ENCODE measurements at regions not wholly inside any gene's neighbourhood (a gene's known extent, or its start where the extent isn't known, plus 50 kb on each side); places are given as distances from the start of the nearest gene placed in this dataset.
A peak's percentile ranks its signal among the peaks of the same experiment; 100 is the strongest.

- TF ChIP-seq CTCF (IDR thresholded peaks at IDR 0.05) = no peak
- Mint-ChIP-seq H3K27me3 (ENCODE audit: low read depth in 2 of 2) (no peaks in the 10 kb centered on the region), H3K4me3 (peak overlapping the region; percentile 28), H3K36me3 (no peaks in the 10 kb centered on the region), H3K27ac (peak overlapping the region; percentile 84 to 91), H3K4me1 (peaks cover 12 to 25% of the 10 kb centered on the region in 2 donors), H3K9me3 (peaks cover 0 to 2% of the 10 kb centered on the region in 2 donors)
- H3K27me3 ChIP-seq (ENCODE audit: control insufficient read depth, insufficient read depth, low read length) = no peaks in the 10 kb centered on the region
- H3K27ac ChIP-seq (ENCODE audit: low read length) = peak overlapping the region; percentile 42
- intact Hi-C loops (cut with micrococcal nuclease) = no loop called here
- no peaks in the 10 kb centered on the region for H3K9me3 ChIP-seq (ENCODE audit: control insufficient read depth, insufficient read depth, low read length)
- H3K4me3 ChIP-seq (ENCODE audit: low read length) = no peak overlapping the region
- ATAC-seq (no peak), DNase-seq (no peak)
- 91% methylated on average over 1 of the region's 1 CpG for WGBS (ENCODE audit: insufficient coverage)
- H3K4me1 ChIP-seq (ENCODE audit: control insufficient read depth, insufficient read depth, low read length) = no peaks in the 10 kb centered on the region
- no peaks in the 10 kb centered on the region for H3K36me3 ChIP-seq (ENCODE audit: control insufficient read depth, insufficient read depth, low read length)
These were observed 986.0 kb downstream of the TSN start for GRCh38 chr2:122741403-122741802.

- Histone ChIP-seq H3K4me3 (ENCODE audit: low read length) (no peak overlapping the region), H3K36me3 (ENCODE audit: control insufficient read depth, insufficient read depth, low read length) (no peaks in the 10 kb centered on the region), H3K4me1 (ENCODE audit: control insufficient read depth, insufficient read depth, low read length) (no peaks in the 10 kb centered on the region), H3K9me3 (ENCODE audit: control insufficient read depth, insufficient read depth, low read length) (no peaks in the 10 kb centered on the region), H3K27me3 (ENCODE audit: control insufficient read depth, insufficient read depth, low read length) (no peaks in the 10 kb centered on the region), H3K27ac (ENCODE audit: low read length) (no peak overlapping the region)
- TF ChIP-seq CTCF (IDR thresholded peaks at IDR 0.05) = no peak
- no peaks in the 10 kb centered on the region for H3K27me3 Mint-ChIP-seq (ENCODE audit: low read depth in 2 of 2)
- no peak overlapping the region for H3K27ac Mint-ChIP-seq
- H3K4me1 Mint-ChIP-seq = peaks cover 1 to 20% of the 10 kb centered on the region in 2 donors
- H3K4me3 Mint-ChIP-seq = no peak overlapping the region
- H3K9me3 Mint-ChIP-seq = peaks cover 3 to 4% of the 10 kb centered on the region in 2 donors
- H3K36me3 Mint-ChIP-seq = no peaks in the 10 kb centered on the region
- no peak for ATAC-seq
- WGBS (ENCODE audit: insufficient coverage) = 87% methylated on average over 2 of the region's 2 CpGs
- DNase-seq = no peak
- intact Hi-C loops (cut with micrococcal nuclease) = no loop called here
These were observed 987.7 kb downstream of the TSN start for GRCh38 chr2:122743021-122743675.

DNA sequence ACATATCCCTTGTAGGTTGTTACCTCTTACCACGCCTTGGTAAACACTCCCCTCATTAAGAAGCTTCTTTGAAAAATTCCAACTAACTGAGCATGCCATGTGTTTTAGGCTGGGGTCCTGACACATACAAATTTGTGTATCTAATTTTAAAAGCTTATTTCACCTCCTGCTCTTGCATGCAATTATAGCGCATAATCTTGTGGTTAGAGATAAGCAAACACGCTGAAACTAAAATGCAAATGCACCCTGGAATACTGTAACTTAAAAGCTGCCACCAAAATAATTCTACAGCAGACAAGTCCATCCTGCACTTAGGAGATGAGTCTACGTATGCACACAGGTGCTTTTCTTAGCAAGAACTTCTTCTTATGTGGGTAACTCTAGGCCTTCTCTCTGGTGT, 990.2 kb downstream of the TSN start:
- Mint-ChIP-seq H3K4me1 (peaks cover 0 to 6% of the 10 kb centered on the region in 2 donors), H3K4me3 (no peak overlapping the region), H3K27ac (no peak overlapping the region), H3K9me3 (peaks cover 3 to 4% of the 10 kb centered on the region in 2 donors), H3K36me3 (no peaks in the 10 kb centered on the region), H3K27me3 (ENCODE audit: low read depth in 2 of 2) (no peaks in the 10 kb centered on the region)
- H3K4me1 ChIP-seq (ENCODE audit: control insufficient read depth, insufficient read depth, low read length) = no peaks in the 10 kb centered on the region
- no peak for TF ChIP-seq CTCF (IDR thresholded peaks at IDR 0.05)
- intact Hi-C loops (cut with micrococcal nuclease) = no loop called here
- H3K36me3 ChIP-seq (ENCODE audit: control insufficient read depth, insufficient read depth, low read length) = no peaks in the 10 kb centered on the region
- ATAC-seq (no peak), DNase-seq (no peak)
- no peaks in the 10 kb centered on the region for H3K9me3 ChIP-seq (ENCODE audit: control insufficient read depth, insufficient read depth, low read length)
- WGBS (ENCODE audit: insufficient coverage) = 87% methylated on average over 4 of the region's 4 CpGs
- H3K4me3 ChIP-seq (ENCODE audit: low read length) = no peak overlapping the region
- no peaks in the 10 kb centered on the region for H3K27me3 ChIP-seq (ENCODE audit: control insufficient read depth, insufficient read depth, low read length)
- no peak overlapping the region for H3K27ac ChIP-seq (ENCODE audit: low read length)

DNA sequence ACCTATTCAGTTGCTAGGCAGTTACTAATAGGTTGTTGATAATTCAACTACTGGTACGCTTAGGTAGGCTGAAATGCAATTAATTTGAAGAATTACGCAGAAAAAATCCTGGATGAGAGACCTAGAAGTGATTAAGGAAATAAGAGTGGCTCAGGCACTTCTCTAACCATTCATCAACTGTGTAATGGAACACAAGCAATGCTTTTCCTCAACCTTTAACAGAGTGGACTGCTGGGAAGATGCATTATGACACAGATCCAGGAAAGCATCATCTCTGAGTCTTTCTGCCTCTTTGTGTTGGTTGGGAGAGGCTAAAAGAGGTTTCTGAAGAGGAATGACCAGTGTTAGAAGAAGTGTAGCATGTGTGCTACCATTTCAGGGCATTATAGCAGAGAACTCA, 992.2 kb downstream of the TSN start:
- DNase-seq (no peak), ATAC-seq (no peak)
- no peak for TF ChIP-seq CTCF (IDR thresholded peaks at IDR 0.05)
- no peak overlapping the region for H3K4me3 Mint-ChIP-seq
- intact Hi-C loops (cut with micrococcal nuclease) = no loop called here
- H3K27ac Mint-ChIP-seq = no peak overlapping the region
- H3K9me3 Mint-ChIP-seq = peaks cover 10 to 12% of the 10 kb centered on the region in 2 donors
- no peaks in the 10 kb centered on the region for H3K9me3 ChIP-seq (ENCODE audit: control insufficient read depth, insufficient read depth, low read length)
- H3K36me3 ChIP-seq (ENCODE audit: control insufficient read depth, insufficient read depth, low read length) = no peaks in the 10 kb centered on the region
- 88% methylated on average over 2 of the region's 2 CpGs for WGBS (ENCODE audit: insufficient coverage)
- H3K36me3 Mint-ChIP-seq = no peaks in the 10 kb centered on the region
- peaks cover 0 to 6% of the 10 kb centered on the region in 2 donors for H3K4me1 Mint-ChIP-seq
- no peak overlapping the region for H3K27ac ChIP-seq (ENCODE audit: low read length)
- no peaks in the 10 kb centered on the region for H3K4me1 ChIP-seq (ENCODE audit: control insufficient read depth, insufficient read depth, low read length)
- H3K27me3 Mint-ChIP-seq (ENCODE audit: low read depth in 2 of 2) = no peaks in the 10 kb centered on the region
- H3K4me3 ChIP-seq (ENCODE audit: low read length) = no peak overlapping the region
- H3K27me3 ChIP-seq (ENCODE audit: control insufficient read depth, insufficient read depth, low read length) = no peaks in the 10 kb centered on the region

Data from natural killer cell (primary cell).